HT1080 (cell line): ENCODE measurements at regions not wholly inside any gene's neighbourhood (a gene's known extent, or its start where the extent isn't known, plus 50 kb on each side); places are given as distances from the start of the nearest gene placed in this dataset.
"Not testable (repeated sequence)": the region's sequence is repeated elsewhere in the genome, so short reads cannot be mapped to it uniquely, and the experiment has no call there.

ENCODE experiments used
- DNase-seq: peaks from one replicate; pipeline ENCODE4 v3.0.0-alpha.2; 2015; ENCODE audit warnings: low read depth

DNA sequence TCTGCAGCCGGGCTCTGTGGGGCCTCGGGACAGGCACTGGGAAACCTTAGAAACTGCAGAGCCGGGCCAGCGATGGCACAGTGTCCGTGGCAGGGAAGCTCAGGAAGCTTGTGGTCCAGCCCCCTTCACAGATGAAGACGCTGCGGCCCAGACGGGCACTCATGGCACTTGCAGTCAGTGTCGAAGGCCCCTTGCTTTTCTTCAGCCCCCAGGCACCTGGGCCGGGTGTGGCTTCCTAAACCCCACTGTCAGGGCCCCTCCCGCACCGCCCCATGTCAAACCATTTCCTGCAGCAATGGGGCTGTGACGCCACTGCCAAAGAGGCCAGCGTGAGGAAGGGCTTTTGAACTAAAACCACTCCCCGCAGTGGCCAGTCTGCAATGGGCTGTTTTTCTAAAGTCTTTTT is 164.0 kb downstream of the LAT start:
- no peak for DNase-seq

DNA sequence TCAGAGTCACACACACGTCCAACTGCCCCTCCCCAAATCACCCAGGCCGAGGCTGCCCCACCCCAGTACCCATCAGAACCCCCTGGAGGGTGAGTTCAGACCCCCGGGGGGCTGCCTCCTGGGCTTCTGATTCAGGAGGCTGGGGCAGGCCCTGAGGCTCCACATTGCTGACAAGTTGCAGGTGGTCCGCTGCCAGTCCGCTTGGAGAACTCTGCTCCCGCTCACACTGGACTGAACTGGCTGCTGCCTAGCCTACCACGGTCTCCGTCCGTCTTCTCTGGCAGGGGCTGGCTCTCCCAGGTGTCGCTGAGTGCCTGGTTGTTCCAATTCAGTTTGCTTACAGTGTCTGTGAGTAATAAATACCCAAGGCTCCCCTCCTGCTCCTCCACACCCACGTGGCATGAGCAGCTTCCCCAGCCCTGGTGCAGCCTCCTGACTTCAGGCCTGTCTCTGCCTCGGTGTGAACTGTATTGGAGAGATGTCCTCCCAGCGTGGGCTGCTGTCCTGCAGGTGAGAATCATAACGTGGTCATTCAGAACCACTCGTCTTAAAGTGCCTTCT is 163.4 kb downstream of the LAT start:
- no peak for DNase-seq

DNA sequence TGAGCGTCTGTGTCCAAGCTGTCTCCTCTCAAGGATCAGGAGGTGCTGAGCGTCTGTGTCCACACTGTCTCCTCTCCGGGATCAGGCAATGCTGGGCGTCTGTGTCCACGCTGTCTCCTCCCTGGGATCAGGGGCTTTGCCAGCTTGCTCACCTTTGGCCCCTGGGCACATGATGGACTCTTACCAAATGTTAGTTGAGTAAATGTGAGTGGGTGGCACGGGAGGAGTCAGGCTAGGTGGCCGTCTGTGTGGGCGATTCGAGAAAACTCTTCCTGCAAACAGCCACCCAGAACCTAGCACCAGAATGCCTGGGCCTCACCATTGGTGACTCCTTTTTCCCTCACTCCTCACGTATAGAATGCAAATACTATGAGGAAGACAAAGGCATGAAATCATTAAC is 162.9 kb downstream of the LAT start:
- not testable (repeated sequence) for DNase-seq

DNA sequence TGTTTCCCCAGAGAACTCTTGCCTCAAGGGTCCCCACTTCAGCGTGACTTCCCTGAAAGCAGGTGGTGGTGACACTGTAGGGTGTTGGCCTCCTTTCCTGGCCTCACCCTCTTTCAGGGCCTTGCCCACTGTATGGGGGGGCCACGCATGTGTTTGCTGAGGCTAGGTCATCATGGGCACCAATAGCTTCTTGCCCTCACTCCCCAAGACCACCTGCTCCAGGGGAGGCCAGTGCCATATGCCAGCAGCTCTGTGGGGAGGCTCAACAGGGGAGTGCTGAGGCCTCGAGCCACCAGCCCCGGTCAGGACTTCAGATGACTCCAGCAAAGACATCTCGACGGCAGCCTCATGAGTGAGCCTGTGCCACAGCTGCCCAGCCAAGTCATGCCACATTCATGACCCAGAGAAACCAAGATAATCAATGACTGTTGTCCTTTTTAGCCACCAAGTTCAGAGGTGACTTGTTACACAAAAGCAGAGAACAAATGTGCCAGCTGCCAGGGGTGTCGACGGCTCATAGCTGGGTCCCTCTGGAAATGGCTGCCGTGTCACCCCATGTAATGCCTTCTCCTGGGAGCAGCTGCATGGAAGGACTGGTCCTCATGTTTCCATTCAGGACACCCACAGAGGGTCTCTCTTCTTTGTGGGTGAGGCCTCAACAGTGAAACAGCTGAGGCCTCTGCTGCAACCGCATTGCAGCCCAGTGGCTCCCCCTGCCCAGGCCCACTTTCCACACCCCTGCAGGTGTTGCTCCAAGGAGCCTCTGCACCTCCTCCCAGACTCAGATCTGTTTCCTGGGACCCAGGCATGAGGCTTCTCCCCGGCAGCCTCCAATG is 162.2 kb downstream of the LAT start:
- not testable (repeated sequence) for DNase-seq

DNA sequence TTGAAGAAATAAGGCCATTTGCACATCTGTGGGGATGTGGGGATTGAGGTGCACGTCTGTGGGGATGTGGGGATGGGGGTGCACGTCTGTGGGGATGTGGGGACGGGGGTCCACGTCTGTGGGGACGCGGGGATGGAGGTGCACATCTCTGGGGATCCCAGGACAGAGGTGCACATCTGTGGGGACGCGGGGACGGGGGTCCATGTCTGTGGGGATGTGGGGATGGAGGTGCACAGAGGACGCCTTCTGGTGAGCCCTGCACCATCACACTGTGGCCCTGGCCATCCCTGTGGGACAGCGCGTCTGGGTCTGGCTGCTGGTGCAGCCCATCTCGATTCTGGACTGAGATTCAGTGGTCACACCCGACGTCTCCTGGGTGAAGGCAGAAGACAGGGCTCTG is 161.4 kb downstream of the LAT start:
- no peak for DNase-seq

DNA sequence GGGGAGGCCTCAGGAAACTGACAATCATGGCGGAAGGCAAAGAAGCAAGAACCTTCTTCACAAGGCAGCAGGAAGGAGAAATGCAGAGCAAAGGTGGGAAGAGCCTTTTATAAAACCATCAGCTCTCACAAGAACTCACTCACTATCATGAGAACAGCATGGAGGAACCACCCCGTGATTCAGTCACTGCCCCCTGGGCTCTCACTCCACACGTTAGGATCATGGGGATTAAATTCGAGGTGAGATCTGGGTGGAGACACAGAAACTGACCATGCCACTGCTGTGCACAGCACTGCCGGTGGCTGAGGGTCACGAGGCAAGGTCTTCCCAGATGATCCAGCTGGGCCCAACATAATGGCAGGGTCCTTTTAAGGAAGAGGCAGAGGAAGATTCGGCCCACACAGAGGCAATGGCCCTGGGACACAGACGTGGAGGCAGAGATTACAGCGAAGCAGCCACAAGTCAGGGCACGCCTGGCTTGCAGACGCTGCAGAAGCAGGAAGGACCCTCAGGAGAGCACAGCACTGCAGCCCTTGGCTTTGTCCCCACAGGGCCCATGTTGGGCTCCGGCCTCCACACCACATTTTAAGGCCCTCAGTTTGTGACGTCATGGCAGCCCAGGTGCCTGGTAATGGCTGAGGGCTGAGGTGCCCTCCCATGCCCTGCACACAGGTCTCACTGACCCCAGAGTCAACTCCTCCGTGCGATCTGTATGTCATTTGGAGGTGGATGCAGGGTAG is 160.8 kb downstream of the LAT start:
- DNase-seq, result not testable (repeated sequence)

DNA sequence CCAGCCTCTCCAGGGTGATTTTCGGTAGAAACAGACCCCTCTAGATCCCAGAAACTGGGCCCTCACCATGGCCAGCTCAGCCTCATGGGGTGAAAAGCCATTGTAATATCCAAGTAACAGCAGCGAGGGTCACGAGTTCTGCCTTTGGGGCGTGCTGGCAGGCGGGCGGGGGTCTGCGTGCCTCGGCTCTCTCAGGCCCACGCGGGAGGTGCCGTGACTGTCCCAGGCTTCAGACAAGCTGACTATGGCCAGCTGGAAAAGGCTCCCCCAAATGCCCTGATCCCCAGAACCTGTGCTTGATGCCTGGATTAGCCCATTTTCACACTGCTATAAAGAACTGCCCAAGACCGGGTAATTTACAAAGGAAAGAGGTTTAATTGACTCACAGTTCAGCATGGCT is 160.2 kb downstream of the LAT start:
- not testable (repeated sequence) for DNase-seq

DNA sequence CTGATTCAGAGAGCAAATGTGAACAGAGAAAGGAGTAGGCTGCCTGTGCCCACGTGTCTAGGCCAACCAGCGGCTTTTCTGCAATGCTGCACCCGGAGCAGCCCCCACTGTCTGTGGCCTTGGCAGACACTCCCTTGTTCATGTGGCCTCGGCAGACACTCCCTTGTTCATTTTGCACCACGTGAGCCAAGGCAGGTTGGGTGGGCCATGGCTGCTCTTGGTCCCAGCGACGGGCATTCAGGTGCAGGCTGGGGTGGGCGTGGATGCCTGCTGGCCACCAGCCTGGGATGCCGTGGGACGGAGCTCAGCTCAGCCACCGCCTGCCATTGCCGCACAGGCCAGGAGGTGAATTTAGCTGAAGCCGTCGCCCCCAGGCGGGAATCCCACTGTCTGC is 159.8 kb downstream of the LAT start:
- not testable (repeated sequence) for DNase-seq

DNA sequence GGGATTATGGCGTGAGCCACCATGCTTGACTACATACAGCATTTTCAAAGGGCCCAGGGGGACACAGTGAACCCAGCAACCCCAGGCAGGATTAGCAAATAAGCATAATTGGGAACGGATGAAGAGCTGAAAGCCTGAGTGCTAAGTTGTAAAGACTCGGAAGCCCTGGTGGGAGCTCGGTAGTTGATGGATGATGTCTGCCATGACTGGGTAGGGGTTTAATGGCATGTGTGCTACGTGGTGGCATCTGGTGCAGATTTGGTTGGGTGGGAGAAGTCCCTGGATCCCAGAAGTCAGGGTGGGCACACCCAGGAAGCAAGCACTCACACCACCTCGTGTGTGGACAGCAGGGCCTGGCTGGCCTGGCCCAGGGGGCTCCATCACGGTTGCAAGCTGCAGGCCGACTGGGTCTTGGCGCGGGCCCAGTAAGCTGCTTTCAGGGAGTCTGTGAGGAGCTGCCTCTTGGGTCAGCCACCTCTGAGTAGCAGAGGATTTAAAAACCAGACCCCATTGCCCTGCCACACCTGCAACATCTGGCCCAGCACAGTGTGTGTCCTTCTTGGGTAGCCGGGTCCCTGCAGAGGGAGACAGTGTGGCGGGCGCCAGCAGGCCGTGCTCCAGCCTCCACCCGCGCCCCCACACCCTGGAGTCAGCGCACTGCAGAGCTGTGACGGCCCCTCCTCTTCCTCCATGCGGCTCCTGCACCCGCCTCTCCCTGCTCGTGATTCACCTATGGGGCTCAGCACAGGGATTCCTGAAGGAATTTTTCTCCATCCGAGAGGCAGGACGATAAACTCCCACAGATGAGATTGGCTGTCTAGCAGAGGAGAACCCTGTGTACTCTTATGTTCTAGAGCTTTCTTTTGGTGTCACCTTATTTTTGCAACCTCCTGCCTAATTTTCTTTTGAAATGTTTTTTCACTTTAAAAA is 159.2 kb downstream of the LAT start:
- DNase-seq, result not testable (repeated sequence)

DNA sequence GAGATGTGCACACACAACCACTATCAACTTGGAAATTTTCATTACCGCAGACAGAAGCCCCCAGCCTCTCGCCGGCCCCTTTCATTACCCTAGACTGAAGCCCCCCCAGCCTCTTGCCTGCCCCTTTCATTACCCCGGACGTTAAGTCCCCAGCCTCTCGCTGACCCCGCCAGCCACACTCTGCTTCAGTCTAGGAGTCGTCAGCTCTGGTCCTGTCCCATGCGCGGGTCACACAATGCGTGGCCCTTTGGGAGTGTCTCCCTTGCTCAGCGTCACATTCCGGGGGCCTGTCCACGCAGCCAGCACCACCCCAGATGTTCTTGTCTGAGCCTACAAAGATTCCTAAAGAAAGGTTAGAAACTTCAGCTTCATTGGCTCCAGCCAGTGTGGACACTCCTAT is 157.7 kb downstream of the LAT start:
- not testable (repeated sequence) for DNase-seq

DNA sequence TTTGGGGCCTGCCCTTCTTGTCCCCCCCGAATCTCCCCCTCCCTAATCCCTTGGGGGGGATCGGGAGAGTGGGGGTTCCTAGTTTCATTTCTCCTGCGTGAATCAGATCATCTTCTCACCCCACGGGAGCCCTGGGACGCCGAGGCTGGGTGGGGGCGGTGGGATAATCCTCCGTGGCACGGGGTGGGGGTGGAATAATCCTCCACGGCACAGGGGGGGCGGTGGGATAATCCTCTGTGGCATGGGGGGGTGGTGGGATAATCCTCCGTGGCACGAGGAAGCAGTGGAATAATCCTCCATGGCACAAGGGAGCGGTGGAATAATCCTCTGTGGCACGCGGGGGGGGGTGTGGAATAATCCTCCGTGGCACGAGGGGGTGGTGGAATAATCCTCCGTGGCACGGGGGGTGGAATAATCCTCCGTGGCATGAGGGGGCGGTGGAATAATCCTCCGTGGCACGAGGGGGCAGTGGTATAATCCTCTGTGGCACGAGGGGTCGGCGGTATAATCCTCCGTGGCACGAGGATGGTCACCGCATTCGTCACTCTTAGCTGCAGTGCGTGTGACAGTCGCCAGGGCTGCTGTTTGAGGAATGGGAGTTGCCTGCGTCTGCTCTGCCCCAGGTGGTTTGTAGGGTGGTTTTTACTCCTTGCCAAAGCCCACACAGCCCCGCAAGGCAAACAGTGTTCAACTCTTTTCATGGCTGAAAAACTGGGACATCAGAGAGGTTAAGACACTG is 156.9 kb downstream of the LAT start:
- no peak for DNase-seq

DNA sequence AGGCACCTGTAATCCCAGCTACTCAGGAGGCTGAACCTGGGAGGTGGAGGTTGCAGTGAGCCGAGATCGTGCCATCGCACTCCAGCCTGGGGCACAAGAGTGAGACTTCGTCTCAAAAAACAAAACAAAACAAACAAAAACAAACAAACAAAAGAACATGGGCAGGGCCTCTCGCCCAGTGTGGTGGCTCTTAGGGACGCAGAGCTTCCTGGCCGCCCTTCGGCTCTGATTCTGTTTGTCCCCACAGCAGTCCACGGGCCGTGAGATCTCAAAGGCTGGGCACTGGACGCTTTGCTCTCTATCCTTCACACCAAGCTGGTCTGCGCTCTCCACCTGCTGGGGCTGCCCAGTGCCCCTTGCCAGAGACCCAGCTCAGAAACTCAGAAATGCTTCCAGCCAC is 156.3 kb downstream of the LAT start:
- DNase-seq, result not testable (repeated sequence)

DNA sequence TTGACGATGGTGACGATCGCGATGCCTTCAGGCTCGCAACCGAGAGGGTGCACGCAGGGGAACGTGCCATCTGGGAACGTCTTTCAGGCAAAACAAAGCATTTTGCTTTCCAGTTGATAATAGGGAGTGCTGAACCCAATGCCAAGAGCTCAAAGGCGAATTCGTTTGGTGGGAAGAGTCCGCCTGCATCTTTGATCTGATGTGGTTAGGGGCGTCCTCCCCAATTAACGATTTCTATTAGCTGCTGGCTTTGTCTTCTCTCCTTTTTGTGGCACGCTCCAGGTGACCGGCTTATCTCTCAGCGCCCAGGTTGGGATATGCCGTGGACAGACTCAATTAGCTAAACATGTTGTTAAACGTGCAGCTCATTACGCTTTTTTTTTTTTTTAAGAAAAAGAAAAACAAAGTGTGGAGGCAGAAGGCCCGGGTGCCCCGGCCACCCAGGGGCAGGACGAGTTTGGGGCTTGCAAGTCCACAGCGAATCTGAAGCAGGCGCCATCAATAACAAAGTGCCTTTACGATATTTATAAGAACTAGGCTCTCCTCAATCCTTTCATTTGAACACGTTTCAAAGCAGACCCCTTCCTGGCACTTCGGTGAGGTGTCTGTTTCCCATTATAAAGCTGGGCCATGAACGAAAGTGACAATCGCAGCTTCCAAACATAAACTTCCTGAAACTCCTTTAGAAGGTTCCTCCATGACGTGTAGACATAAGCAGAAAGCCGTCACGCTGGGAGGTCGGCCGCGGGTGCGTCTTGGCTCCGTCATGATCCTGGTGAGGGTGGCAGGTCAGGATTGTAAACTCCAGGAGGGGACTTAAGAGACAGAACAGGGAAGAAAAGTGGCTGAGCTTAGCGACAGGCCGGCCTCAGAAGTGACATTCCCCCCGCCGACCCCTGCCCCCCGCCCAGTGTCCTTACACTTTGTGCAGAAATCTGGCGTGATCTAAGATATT is 155.3 kb downstream of the LAT start:
- DNase-seq, result not testable (repeated sequence)

DNA sequence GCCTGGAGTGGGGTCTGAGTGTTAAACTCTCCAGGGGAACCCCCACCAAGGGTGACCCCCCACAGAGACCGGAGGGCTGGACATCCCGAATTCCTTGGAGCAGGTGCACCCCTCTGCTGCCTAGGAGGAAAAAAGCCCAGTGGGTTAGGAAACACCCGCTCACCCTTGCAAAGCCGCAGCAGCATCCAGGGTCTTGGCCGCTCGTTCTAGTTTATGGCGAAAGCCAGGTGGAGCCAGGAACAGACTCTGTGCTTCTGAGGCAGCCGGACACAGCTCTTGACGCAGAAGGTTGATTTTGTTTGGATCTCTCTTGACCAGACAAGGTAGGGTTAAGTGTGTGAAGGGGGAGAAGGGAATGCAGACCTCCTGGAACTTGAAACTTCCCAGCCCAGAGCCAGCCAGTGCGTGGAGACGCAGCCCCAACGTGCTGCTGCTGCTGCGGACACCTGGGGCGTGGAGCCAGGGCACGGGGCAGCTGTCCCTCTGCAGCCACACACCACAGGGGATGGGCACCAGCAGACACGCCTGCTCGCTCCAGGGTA is 154.5 kb downstream of the LAT start:
- DNase-seq, result no peak

DNA sequence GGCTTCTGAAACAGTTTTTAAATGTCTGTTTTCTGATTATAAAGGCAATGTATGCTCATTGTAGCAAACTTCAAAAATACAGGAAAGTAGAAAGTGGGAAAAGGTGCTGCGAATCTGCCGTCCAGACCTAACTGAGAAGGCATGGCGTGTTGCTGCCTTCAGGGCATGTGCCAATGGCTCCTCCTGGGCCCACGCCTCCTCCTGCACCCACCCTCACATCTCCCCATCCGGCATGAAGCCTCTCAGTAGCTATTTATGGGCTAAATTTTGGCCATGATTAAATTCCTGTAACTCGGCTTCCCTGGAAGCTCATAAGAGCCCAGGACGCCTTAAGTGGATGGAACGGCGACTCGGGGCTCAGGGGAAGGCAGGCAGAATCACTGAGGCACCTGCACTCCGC is 153.8 kb downstream of the LAT start:
- not testable (repeated sequence) for DNase-seq

DNA sequence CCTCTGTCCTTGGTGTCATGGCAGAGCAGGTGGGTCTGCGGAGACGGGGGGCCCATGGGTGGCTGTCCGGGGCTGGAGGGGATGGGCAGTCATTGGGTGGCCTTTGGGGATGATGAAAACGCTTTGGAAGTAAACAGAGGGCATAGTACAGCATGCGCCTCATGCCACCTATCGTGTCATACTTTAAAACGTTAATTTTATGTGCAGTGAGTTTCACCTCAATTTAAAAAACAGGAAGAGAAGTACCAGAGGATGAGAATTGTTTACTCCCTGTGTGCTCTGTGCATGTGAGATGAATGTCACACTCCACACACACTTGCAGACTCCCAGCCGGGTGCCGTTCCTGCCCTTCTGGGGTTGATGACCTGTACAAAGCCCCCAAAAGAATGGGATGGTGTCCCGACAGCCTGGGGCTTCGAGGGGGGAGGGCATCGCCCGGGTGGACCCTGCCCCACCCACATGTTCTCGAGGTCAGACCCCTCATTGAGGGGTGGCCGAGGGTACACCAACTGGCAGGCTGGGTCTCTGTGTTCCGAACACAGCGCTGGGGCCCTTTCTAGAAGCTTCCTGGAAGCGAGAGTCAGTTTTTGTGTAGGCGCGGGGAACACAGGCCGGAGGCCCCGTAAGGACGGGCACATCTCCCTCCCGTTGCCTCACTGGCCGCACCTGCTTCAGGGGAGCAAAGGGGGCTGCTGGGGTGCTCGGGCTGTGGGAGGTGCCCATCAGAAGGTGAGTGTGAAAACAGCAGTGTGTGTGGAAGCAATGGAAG is 153.2 kb downstream of the LAT start:
- DNase-seq, result not testable (repeated sequence)

DNA sequence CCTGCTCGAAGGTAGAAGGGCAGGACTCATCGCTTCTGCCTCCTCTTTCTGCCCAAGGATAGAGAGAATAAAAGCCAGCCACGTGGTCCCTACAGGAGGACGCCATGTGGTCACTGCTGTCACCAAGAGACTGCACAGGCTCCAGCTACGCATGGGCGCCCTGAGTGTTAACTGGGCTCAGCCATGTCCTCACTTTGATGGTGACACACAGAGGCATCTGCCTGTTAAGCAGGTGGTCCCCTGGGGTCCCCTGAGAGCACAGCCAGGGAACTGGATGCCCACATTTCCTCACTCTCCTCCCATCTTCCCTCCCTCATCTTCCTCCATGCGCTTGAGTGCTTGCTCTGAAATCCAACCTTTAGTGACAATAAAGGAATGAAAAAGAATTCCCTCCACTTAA is 152.6 kb downstream of the LAT start:
- DNase-seq, result not testable (repeated sequence)

DNA sequence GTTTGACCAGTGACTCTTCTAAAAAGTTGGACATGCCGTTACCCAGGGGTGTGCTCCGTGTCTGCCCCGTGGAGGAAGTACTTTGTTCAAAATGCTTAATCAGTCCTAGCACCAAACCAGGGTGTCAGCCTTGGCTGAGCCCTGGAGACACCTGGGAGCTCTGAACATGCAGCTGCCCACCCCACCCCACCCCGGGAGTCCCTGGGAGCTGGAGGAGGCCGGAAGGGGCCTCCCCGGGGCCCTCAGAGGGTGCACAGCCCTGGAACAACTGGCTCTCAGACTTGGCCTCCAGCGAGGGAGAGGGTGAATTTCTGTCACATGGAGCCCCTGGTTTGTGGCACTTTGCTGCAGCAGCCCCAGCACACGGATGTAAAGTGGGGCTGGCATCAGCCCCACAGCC is 152.1 kb downstream of the LAT start:
- not testable (repeated sequence) for DNase-seq
